Hepatocyte (in vitro differentiated cells): ENCODE measurements at regions not wholly inside any gene's neighbourhood (a gene's known extent, or its start where the extent isn't known, plus 50 kb on each side); places are given as distances from the start of the nearest gene placed in this dataset.

Source experiments
- EZH2 ChIP-seq: fragments of 200-600 bp; sonication (generic); IDR thresholded peaks from 2 replicates; pipeline ENCODE4 v1.6.1; 2016; ENCODE audit warnings: antibody characterized with exemption, mild to moderate bottlenecking, borderline replicate concordance
- EZH2phosphoT487 ChIP-seq: fragments of 200-600 bp; sonication (generic); IDR thresholded peaks from one replicate; pipeline ENCODE4 v1.6.1; 2018; ENCODE audit warnings: antibody characterized with exemption, mild to moderate bottlenecking, low read depth, moderate library complexity; ENCODE audit not compliant: unreplicated experiment, severe bottlenecking
- TF ChIP-seq, protein P1 (sequence below): fragments of 200-600 bp; sonication (generic); IDR thresholded peaks from 2 replicates; pipeline ENCODE4 v1.5.1; 2016; ENCODE audit warnings: antibody characterized with exemption, mild to moderate bottlenecking; ENCODE audit not compliant: poor library complexity

DNA sequence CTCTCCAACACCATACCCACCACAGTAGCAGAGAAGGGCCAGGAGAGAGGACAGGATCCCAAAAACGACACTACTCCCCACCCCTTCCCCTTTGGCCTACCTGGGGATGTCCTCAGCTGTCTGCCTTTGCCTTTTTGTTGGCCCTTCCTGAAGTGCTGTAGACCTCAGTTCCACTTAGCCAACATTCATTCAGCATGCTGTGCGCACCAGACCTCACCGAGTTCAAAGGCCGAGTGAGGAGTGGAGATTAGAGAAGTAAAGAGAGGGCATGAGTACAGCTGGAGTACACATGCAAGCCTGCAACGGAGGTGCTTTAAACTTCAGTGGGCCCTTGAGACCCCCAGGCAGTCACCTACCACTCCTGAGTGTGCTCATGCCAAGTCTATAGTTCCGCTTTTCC lies 99.0 kb downstream of the TEX26 start:
- TF ChIP-seq EZH2phosphoT487, result no peak
- TF ChIP-seq, protein P1, sequence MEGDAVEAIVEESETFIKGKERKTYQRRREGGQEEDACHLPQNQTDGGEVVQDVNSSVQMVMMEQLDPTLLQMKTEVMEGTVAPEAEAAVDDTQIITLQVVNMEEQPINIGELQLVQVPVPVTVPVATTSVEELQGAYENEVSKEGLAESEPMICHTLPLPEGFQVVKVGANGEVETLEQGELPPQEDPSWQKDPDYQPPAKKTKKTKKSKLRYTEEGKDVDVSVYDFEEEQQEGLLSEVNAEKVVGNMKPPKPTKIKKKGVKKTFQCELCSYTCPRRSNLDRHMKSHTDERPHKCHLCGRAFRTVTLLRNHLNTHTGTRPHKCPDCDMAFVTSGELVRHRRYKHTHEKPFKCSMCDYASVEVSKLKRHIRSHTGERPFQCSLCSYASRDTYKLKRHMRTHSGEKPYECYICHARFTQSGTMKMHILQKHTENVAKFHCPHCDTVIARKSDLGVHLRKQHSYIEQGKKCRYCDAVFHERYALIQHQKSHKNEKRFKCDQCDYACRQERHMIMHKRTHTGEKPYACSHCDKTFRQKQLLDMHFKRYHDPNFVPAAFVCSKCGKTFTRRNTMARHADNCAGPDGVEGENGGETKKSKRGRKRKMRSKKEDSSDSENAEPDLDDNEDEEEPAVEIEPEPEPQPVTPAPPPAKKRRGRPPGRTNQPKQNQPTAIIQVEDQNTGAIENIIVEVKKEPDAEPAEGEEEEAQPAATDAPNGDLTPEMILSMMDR, result no peak
- no peak for TF ChIP-seq EZH2
